GM21528 (cell line): ENCODE measurements at regions not wholly inside any gene's neighbourhood (a gene's known extent, or its start where the extent isn't known, plus 50 kb on each side); places are given as distances from the start of the nearest gene placed in this dataset.

Source experiments
- ATAC-seq: cut with Tn5 transposase; IDR thresholded peaks from one replicate; pipeline ENCODE4 v1.9.1; 2021; ENCODE audit warnings: mild to moderate bottlenecking, moderate library complexity; ENCODE audit not compliant: unreplicated experiment, low FRiP score

GRCh38 chr22:47847131-47847890 lies 1084.9 kb downstream of the TBC1D22A start:
- ATAC-seq, result no peak

- ATAC-seq, result no peak
Observed at GRCh38 chr22:47846206-47846605, 1083.8 kb downstream of the TBC1D22A start.

- ATAC-seq, result no peak
Observed at GRCh38 chr22:47842119-47842518, 1079.7 kb downstream of the TBC1D22A start.

GRCh38 chr22:47841156-47841555 lies 1078.7 kb downstream of the TBC1D22A start:
- ATAC-seq, result no peak

GRCh38 chr22:47839595-47840227 lies 1077.3 kb downstream of the TBC1D22A start:
- no peak for ATAC-seq

- ATAC-seq, result no peak
Observed at GRCh38 chr22:47837703-47838102, 1075.3 kb downstream of the TBC1D22A start.

GRCh38 chr22:47836957-47837356 lies 1074.5 kb downstream of the TBC1D22A start:
- no peak for ATAC-seq

- ATAC-seq, result no peak
Observed at GRCh38 chr22:47835726-47836125, 1073.3 kb downstream of the TBC1D22A start.

- no peak for ATAC-seq
Observed at GRCh38 chr22:47826016-47826415, 1063.6 kb downstream of the TBC1D22A start.

GRCh38 chr22:47822422-47822821 lies 1060.0 kb downstream of the TBC1D22A start:
- no peak for ATAC-seq

- ATAC-seq, result no peak
Observed at GRCh38 chr22:47818496-47818895, 1056.0 kb downstream of the TBC1D22A start.

- ATAC-seq, result no peak
Observed at GRCh38 chr22:47817380-47817779, 1054.9 kb downstream of the TBC1D22A start.

- ATAC-seq, result no peak
Observed at GRCh38 chr22:47816863-47817210, 1054.4 kb downstream of the TBC1D22A start.

GRCh38 chr22:47816121-47816862 lies 1053.8 kb downstream of the TBC1D22A start:
- ATAC-seq, result no peak

GRCh38 chr22:47814474-47814873 lies 1052.0 kb downstream of the TBC1D22A start:
- no peak for ATAC-seq

GRCh38 chr22:47813661-47814060 lies 1051.2 kb downstream of the TBC1D22A start:
- no peak for ATAC-seq

GRCh38 chr22:47811971-47812370 lies 1049.5 kb downstream of the TBC1D22A start:
- no peak for ATAC-seq

- no peak for ATAC-seq
Observed at GRCh38 chr22:47810505-47811500, 1048.4 kb downstream of the TBC1D22A start.

GRCh38 chr22:47808886-47809620 lies 1046.6 kb downstream of the TBC1D22A start:
- ATAC-seq, result no peak

GRCh38 chr22:47808236-47808635 lies 1045.8 kb downstream of the TBC1D22A start:
- no peak for ATAC-seq
